Activated naive CD8-positive, alpha-beta T cell treated with anti-CD3 and anti-CD28 coated beads, Interleukin-2, amount 50 U/mL, for 24 hours (primary cell): ENCODE measurements at regions not wholly inside any gene's neighbourhood (a gene's known extent, or its start where the extent isn't known, plus 50 kb on each side); places are given as distances from the start of the nearest gene placed in this dataset.

ENCODE experiments used
- ATAC-seq: fragments of 150-1000 bp; cut with Tn5 transposase; one replicate; pipeline ENCODE4 v1.10.0; 2021
- DNase-seq: peaks from one replicate; pipeline ENCODE4 v3.0.0; 2021
- H3K27ac Mint-ChIP-seq: one replicate; pipeline ENCODE4 v1.8.0; 2021; ENCODE audit warnings: mild to moderate bottlenecking, mixed read lengths
- H3K27me3 Mint-ChIP-seq: one replicate; pipeline ENCODE4 v1.8.0; 2021; ENCODE audit warnings: mixed read lengths
- H3K36me3 Mint-ChIP-seq: one replicate; pipeline ENCODE4 v1.8.0; 2021; ENCODE audit warnings: low read depth, mixed read lengths
- H3K4me1 Mint-ChIP-seq: one replicate; pipeline ENCODE4 v1.8.0; 2021; ENCODE audit warnings: mixed read lengths
- H3K4me3 Mint-ChIP-seq: one replicate; pipeline ENCODE4 v1.8.0; 2021; ENCODE audit warnings: mild to moderate bottlenecking, moderate library complexity, mixed read lengths
- H3K9me3 Mint-ChIP-seq: one replicate; pipeline ENCODE4 v1.8.0; 2021; ENCODE audit warnings: mixed read lengths

DNA sequence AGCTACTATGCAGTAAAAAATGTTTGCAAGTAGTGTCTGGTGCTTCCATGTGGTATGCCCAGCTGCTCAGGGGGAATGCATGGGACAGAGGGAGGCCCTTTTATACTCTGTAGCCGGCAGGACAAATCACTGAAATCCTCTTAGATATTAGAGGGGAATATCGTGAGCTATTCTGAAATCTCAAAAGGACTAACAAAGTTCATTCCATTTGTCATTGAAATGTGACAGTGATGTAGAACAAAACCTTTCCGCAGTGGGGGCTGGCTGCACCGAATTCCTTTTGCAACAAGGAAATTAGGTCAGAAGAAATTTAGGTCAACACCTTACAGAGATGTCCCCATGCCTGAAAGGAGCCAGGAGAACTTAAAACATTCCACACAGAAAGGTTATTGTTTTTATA lies 72.4 kb upstream of the MEF2C start:
- Mint-ChIP-seq H3K27me3 (peaks cover 4% of the 10 kb centered on the region), H3K4me1 (no peaks in the 10 kb centered on the region)

DNA sequence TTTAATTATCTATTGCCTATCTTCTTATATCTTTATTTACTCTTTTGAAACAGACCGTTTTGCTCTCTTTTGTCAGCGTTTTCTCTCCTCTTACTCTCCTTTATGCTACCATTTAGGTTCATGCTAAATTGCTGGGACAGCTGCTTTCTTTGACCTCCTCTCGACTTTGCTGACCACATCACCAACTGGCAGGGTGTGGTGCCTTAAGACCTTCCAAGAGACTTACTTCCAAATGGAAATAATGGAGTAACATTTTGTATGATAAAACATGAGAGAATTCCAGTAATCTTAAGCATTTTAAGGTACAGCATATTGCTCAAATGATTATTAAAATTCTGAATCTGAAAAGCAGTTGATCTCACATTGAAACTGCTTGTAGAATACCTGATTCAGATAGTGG lies 71.5 kb upstream of the MEF2C start:
- peaks cover 4% of the 10 kb centered on the region for H3K27me3 Mint-ChIP-seq
- H3K27ac Mint-ChIP-seq = no peak overlapping the region
- DNase-seq (no peak), ATAC-seq (no peak)
- H3K36me3 Mint-ChIP-seq = peaks cover 1% of the 10 kb centered on the region
- H3K4me1 Mint-ChIP-seq = no peaks in the 10 kb centered on the region
- no peak overlapping the region for H3K4me3 Mint-ChIP-seq
- H3K9me3 Mint-ChIP-seq = no peaks in the 10 kb centered on the region

More for the DNA sequence above, 72.4 kb upstream of the MEF2C start:
- no peaks in the 10 kb centered on the region for H3K9me3 Mint-ChIP-seq
- H3K4me3 Mint-ChIP-seq = no peak overlapping the region
- H3K36me3 Mint-ChIP-seq = peaks cover 1% of the 10 kb centered on the region
- DNase-seq = no peak
- no peak overlapping the region for H3K27ac Mint-ChIP-seq
- no peak for ATAC-seq

DNA sequence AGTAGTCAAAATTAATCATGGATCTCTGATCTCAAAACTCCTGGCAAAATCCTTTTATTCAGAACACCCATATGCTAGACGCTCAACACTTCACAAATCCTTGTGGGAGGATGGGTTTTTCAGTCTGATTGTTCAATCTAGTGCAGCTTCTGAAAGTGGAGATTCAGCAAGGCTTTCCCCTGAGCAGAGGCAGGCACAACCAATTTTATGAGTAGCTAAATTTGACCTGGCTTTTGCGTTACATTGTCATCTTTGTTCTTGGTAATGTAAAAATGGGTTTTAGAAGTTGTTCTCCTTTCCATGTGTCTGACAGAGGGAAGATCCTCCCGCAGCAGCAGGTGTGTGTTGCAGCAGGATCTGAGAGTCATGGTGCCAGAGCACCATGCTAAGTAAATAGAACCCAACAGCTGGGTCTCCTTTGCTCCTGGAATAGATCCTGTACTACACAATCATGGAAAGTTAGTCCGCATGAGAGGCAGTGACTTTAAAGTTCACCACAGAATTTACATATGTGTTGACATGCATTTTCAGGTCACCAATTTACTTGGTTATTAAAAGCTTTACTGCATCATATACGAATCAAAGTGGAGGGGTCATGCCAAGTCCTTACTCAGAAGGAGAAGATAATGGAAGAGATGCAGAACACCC lies 70.1 kb upstream of the MEF2C start:
- DNase-seq (no peak), ATAC-seq (no peak)
- Mint-ChIP-seq H3K9me3 (no peaks in the 10 kb centered on the region), H3K4me1 (no peaks in the 10 kb centered on the region), H3K4me3 (no peak overlapping the region), H3K27ac (no peak overlapping the region), H3K36me3 (peaks cover 1% of the 10 kb centered on the region), H3K27me3 (peaks cover 4% of the 10 kb centered on the region)

DNA sequence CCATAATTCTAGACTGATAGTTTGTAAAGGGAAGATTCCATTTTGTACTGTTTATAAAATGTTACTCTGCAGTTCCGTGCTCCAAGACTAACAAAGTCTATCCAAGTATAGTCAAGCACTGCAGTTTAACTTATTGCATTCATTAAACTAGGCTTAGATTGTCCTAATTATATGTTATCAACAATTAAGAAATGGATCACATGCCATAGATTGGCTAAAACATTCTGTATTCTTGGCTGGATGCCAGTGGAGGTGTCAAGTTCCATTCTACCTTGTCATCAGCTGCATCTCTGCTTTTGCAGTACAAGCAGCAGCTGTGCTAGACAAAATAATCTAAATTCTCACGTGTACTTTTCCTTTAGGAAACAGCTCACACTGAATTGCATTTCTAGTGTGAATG lies 69.4 kb upstream of the MEF2C start:
- no peak for ATAC-seq
- Mint-ChIP-seq H3K27me3 (peaks cover 4% of the 10 kb centered on the region), H3K4me1 (no peaks in the 10 kb centered on the region), H3K27ac (no peak overlapping the region), H3K9me3 (no peaks in the 10 kb centered on the region), H3K36me3 (peaks cover 1% of the 10 kb centered on the region), H3K4me3 (no peak overlapping the region)
- no peak for DNase-seq

DNA sequence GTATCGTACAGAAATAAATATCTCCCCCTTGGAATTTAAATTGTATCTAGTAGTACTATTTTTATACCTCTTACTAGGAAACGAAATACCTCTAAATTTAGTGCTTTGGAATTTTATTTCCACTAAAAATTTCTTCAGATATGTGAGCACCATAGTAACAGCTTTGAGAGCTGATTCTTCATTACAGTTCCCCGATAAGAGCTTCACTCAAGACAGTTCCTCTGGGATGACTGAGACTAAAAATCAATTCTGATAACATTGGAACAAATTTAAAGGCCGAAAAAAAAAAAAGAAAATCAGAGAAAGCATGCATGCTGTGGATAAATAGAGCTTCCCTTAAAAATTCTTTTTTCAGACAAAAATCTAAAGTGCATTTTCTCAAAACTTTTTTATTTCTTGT lies 68.5 kb upstream of the MEF2C start:
- Mint-ChIP-seq H3K4me3 (no peak overlapping the region), H3K27me3 (peaks cover 4% of the 10 kb centered on the region), H3K36me3 (peaks cover 1% of the 10 kb centered on the region), H3K9me3 (no peaks in the 10 kb centered on the region), H3K4me1 (no peaks in the 10 kb centered on the region), H3K27ac (no peak overlapping the region)
- no peak for ATAC-seq
- no peak for DNase-seq

DNA sequence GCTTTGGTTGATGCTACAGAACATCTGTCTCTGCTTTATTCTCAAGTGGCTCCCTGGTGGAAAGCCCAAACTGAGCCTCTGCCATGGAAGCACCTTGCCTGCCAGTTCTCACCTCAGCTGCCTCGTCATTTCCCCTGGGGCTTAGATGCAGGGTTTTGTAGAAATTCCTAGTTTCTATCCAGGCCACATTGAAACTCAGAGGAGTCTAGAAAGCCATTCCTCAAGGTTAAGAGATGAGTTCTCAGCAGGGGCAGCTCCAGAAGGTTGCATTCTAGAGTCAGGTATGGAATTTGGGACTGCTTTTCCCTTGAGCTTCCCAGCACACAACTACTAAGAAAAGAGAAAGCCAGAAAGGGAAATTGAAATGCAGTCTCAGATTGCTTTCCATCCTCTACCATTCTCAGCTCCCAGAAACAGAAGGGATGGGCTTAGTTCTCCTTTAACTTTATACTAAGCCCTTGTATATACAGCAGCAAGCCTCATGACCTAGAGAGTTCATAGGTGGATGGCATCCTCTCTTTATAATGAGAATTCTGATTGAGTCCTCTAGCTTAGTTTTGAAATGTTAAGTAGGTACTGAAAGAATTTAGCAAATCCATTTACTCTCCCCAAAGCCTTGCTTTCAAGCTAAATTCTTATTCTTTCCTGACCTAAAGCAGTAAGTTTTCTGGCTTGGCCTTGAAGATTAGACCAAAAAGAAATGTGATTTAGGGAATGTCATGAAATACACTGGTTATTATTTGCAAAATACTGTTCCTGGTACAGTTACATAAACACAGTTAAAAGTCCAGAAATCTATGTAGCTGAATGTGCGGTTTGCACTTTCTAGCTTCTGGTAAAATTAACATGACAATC lies 66.0 kb upstream of the MEF2C start:
- DNase-seq = no peak
- Mint-ChIP-seq H3K9me3 (no peaks in the 10 kb centered on the region), H3K27me3 (no peaks in the 10 kb centered on the region), H3K36me3 (no peaks in the 10 kb centered on the region), H3K4me1 (no peaks in the 10 kb centered on the region), H3K4me3 (no peak overlapping the region), H3K27ac (no peak overlapping the region)
- ATAC-seq = no peak

DNA sequence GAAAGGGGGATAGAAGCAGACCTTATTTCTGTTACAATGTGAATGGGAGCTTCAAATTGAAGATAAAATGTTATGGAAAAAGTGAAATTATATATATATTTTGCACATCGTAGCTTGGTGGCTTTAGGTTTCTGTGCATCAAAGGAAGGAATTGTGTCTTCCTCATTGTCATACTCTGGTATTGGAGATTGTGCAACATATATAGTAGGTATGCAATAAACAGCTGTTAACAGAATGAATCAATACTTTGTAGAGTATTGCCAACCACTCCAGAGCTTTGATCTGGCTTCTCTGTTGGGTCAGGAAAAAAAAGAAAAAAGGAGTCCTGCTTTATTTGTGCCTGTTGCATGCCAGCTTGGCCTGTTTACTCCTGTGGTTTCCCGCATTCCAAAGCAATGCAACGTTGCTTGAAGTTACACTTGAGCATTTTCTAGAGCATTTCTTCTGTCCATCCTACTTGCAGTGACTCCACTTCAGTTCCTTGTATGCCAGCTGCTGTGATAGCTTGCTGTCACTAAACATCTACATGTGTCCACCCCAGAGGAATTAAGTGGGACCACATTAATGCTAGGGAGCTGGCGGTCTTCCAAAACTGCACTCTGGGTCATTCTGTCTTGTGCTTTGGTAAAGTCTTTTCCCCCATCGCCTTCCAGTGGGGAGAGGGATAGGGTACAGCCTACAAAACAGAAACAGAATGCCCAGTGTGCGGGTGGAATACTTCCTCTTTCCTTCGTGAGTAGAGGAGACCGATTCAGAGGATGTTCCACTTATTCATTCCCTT lies 62.0 kb upstream of the MEF2C start:
- ATAC-seq = no peak
- H3K4me3 Mint-ChIP-seq = no peak overlapping the region
- peaks cover 3% of the 10 kb centered on the region for H3K4me1 Mint-ChIP-seq
- no peak overlapping the region for H3K27ac Mint-ChIP-seq
- DNase-seq = no peak
- H3K27me3 Mint-ChIP-seq = no peaks in the 10 kb centered on the region
- H3K36me3 Mint-ChIP-seq = no peaks in the 10 kb centered on the region
- no peaks in the 10 kb centered on the region for H3K9me3 Mint-ChIP-seq

DNA sequence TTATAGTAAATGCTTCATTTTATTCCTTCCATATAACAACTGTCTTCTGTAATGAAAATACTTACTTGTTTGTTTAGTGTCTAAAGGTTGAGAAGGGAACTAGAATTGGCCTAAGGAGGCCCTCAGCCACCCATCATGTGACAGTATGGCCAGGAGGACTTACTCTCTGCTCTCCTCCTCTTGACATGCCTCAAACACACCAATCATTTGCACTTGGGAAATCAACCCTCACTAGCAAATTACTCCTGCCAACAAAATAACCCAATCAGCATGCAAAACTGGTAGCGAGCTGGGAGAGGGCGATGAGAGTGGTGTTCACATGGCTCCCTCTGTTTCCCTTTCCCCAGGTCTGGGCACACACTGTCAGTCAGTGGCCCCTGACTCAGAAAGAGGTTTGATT lies 58.6 kb upstream of the MEF2C start:
- Mint-ChIP-seq H3K27me3 (no peaks in the 10 kb centered on the region), H3K4me1 (peaks cover 3% of the 10 kb centered on the region), H3K9me3 (no peaks in the 10 kb centered on the region), H3K36me3 (no peaks in the 10 kb centered on the region), H3K27ac (no peak overlapping the region), H3K4me3 (no peak overlapping the region)
- DNase-seq (no peak), ATAC-seq (no peak)

DNA sequence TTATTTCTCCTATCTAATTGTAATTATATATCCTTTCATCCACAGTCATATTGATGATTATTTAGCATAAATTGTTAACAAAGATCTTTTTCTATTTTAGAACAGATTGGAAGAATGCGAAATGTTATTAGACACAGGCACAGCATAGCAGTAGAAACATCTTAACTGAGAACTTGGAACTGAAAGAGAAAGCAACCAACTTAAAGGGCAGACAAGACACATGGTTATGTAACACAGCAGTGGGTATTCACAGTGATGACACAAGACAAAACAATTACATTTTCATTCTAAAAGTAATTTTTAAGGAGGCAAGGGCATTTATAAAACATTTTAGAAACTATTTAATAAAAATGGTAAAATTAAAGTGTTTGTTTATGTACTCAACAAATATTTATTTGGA lies 57.7 kb upstream of the MEF2C start:
- Mint-ChIP-seq H3K4me1 (peaks cover 3% of the 10 kb centered on the region), H3K9me3 (no peaks in the 10 kb centered on the region), H3K27me3 (no peaks in the 10 kb centered on the region), H3K4me3 (no peak overlapping the region), H3K36me3 (no peaks in the 10 kb centered on the region), H3K27ac (no peak overlapping the region)
- ATAC-seq = no peak
- DNase-seq = no peak

DNA sequence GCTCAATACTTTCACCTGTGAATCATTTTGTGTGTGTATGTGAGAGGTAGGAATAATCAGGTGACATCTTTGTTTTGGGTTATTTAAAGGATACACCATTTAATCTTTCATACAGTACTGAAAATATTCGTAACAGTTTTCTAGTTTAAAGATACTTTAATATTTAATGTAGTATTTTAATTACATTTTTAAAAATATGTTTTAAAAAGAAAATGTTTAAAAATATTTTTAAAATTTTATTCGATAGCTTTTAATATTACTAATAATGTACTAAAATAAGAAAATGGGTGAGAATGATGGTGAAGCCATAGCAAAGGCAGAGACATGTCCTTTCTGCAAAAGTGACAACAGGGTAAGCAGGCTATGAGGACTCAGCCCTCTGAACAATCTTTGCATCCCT lies 56.3 kb upstream of the MEF2C start:
- ATAC-seq (no peak), DNase-seq (no peak)
- Mint-ChIP-seq H3K27me3 (no peaks in the 10 kb centered on the region), H3K9me3 (no peaks in the 10 kb centered on the region), H3K36me3 (no peaks in the 10 kb centered on the region), H3K4me1 (peaks cover 3% of the 10 kb centered on the region), H3K4me3 (no peak overlapping the region), H3K27ac (no peak overlapping the region)

DNA sequence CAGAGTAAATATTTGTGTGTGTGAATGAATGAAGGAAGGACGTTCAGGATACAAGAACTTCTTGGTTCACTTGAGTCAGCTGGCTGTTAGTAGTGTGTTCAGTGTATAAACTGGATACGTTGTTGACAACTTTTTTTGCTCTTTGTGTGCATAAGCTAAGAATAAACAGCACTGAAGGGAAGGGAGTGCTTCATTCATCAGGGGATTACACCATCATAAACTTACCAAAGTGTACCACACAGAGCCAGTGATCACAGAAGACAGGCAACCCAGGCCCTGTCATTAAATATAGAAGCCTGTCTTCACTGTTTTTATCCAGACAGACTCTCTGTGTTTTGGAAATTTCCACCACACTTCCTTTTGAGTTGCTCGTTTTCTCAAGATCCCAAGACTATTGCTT lies 55.5 kb upstream of the MEF2C start:
- H3K27ac Mint-ChIP-seq = no peak overlapping the region
- no peaks in the 10 kb centered on the region for H3K36me3 Mint-ChIP-seq
- no peak overlapping the region for H3K4me3 Mint-ChIP-seq
- ATAC-seq (no peak), DNase-seq (no peak)
- no peaks in the 10 kb centered on the region for H3K9me3 Mint-ChIP-seq
- H3K4me1 Mint-ChIP-seq = peaks cover 3% of the 10 kb centered on the region
- H3K27me3 Mint-ChIP-seq = peaks cover 2% of the 10 kb centered on the region

DNA sequence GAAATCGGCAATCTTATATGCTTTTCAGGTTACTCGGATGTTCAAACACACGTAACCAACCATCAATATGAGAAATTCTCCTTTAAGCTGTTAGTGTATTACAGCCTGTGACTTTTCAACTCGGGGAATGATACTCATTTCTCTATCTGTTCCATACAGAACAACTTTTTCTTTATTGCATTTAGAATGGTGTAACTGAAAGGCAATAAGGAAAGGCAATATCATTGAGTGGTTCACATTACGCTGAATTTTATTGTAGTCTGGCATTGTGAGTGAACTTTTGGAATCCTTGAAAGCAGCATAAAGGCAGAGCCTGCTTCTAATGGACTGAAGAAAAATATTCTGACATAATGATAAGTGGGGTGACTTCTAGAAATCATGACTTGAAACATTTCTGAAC lies 54.4 kb upstream of the MEF2C start:
- peaks cover 3% of the 10 kb centered on the region for H3K4me1 Mint-ChIP-seq
- DNase-seq (no peak), ATAC-seq (no peak)
- H3K27ac Mint-ChIP-seq = no peak overlapping the region
- no peaks in the 10 kb centered on the region for H3K36me3 Mint-ChIP-seq
- H3K9me3 Mint-ChIP-seq = no peaks in the 10 kb centered on the region
- peaks cover 2% of the 10 kb centered on the region for H3K27me3 Mint-ChIP-seq
- H3K4me3 Mint-ChIP-seq = no peak overlapping the region

DNA sequence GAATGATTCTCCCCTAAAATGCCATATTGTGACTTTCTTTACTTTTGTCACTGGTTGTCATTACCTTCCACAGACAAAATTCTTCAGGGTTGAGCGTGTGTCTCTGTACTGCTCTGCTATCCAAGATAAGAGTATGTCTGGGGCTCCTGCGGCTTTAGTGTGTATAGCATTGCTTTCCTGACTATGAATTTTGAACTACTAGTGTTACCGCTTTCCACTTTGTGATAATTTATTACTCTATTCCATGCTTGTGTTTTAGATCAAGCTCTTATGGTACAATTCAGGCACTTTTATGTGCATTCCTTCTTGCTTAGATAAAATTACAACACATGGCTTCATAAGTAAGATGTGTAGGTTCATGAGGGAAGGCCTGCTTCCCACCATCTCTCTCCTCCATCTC lies 51.5 kb upstream of the MEF2C start:
- ATAC-seq = no peak
- H3K36me3 Mint-ChIP-seq = no peaks in the 10 kb centered on the region
- no peak overlapping the region for H3K27ac Mint-ChIP-seq
- H3K9me3 Mint-ChIP-seq = no peaks in the 10 kb centered on the region
- H3K4me3 Mint-ChIP-seq = no peak overlapping the region
- peaks cover 2% of the 10 kb centered on the region for H3K27me3 Mint-ChIP-seq
- DNase-seq = no peak
- no peaks in the 10 kb centered on the region for H3K4me1 Mint-ChIP-seq
